Panc1 (cell line): ENCODE measurements at regions not wholly inside any gene's neighbourhood (a gene's known extent, or its start where the extent isn't known, plus 50 kb on each side); places are given as distances from the start of the nearest gene placed in this dataset.
"Not testable (repeated sequence)": the region's sequence is repeated elsewhere in the genome, so short reads cannot be mapped to it uniquely, and the experiment has no call there.

Experiments used
- ATAC-seq: fragments of 200-7000 bp; cut with Tn5 transposase; 2 replicates; pipeline ENCODE4 v1.9.1; 2020; ENCODE audit warnings: mild to moderate bottlenecking, moderate library complexity
- BruUV-seq: library from RNA; stranded (reverse); fragments of 400-500 nt; replicated peaks from 2 replicates; lab custom pipeline; 2021; lab: Mats Ljungman, UMichigan
- CTCF ChIA-PET: fragments of 300-600 bp; sonication (Branson Sonifier 250); formaldehyde crosslinking; loops from one replicate; lab custom pipeline; 2022; ENCODE audit warnings: antibody characterized with exemption; lab: Charles Lee
- POLR2A ChIA-PET: fragments of 300-600 bp; sonication (Branson Sonifier 250); formaldehyde crosslinking; loops from one replicate; lab custom pipeline; 2022; ENCODE audit warnings: antibody characterized with exemption; lab: Charles Lee
- DNase-seq: peaks from one replicate; pipeline ENCODE4 v3.0.0-alpha.2; 2010; ENCODE audit warnings: low read depth, low spot score
- H3K27ac ChIP-seq: 2 replicates; pipeline ENCODE4 v1.5.1; 2011; ENCODE audit warnings: mild to moderate bottlenecking, low read length, inconsistent platforms
- H3K27me3 ChIP-seq: fragments of 200-500 bp; sonication (Bioruptor generic); 2 replicates; pipeline ENCODE4 v1.6.0; 2014; ENCODE audit warnings: low read length, inconsistent platforms; ENCODE audit not compliant: control insufficient read depth, insufficient read depth
- H3K36me3 ChIP-seq: fragments of 200-500 bp; sonication (Bioruptor generic); 2 replicates; pipeline ENCODE4 v1.5.1; 2014; ENCODE audit warnings: inconsistent platforms, mild to moderate bottlenecking, low read length, moderate library complexity; ENCODE audit not compliant: control insufficient read depth, insufficient read depth
- H3K4me1 ChIP-seq: 2 replicates; pipeline ENCODE4 v1.5.1; 2011; ENCODE audit warnings: inconsistent platforms, mild to moderate bottlenecking, low read length, moderate library complexity; ENCODE audit not compliant: control insufficient read depth, insufficient read depth
- H3K4me3 ChIP-seq, 2 experiments: 2 replicates each; pipeline ENCODE4 v1.5.1; 2011 to 2012; ENCODE audit warnings: low read depth in 2 of 2, low read length in 2 of 2, mild to moderate bottlenecking in 2 of 2, inconsistent platforms in 1 of 2, moderate library complexity in 1 of 2
- H3K9me3 ChIP-seq: fragments of 200-500 bp; sonication (Bioruptor generic); 2 replicates; pipeline ENCODE4 v1.5.1; 2014; ENCODE audit warnings: low read depth, mild to moderate bottlenecking, inconsistent platforms, low read length, moderate library complexity; ENCODE audit not compliant: control insufficient read depth, insufficient read depth
- CTCF ChIP-seq: fragments of 450-650 bp; IDR thresholded peaks from 2 replicates; pipeline ENCODE4 v1.5.1; 2017; ENCODE audit warnings: mild to moderate bottlenecking
- POLR2AphosphoS5 ChIP-seq: IDR thresholded peaks from 2 replicates; pipeline ENCODE4 v1.6.1; 2012; ENCODE audit warnings: mild to moderate bottlenecking, low read depth, low read length, moderate library complexity
- REST ChIP-seq, 2 experiments: IDR thresholded peaks; 2 replicates each; pipeline ENCODE4 v1.6.1; 2011 to 2012; ENCODE audit warnings: low read depth in 2 of 2, control low read depth in 1 of 2, low read length in 1 of 2, mild to moderate bottlenecking in 1 of 2, moderate library complexity in 1 of 2; ENCODE audit not compliant: insufficient read depth in 1 of 2
- SIN3A ChIP-seq: IDR thresholded peaks from 2 replicates; pipeline ENCODE4 v1.6.1; 2012; ENCODE audit warnings: low read depth, mild to moderate bottlenecking, low read length, moderate library complexity, borderline replicate concordance; ENCODE audit not compliant: insufficient read depth
- TCF7L2 ChIP-seq: IDR thresholded peaks from 2 replicates; pipeline ENCODE4 v1.6.1; 2011; ENCODE audit warnings: mild to moderate bottlenecking, low read depth, low read length, inconsistent platforms
- in situ Hi-C: cut with HindIII; loops from 2 replicates; pipeline ENCODE4 v1.10.0; 2016; ENCODE audit warnings: low sequenced_read_pairs, low pct_unique_long_range_greater_than_20kb
- intact Hi-C: fragments of 100-400 bp; cut with micrococcal nuclease; formaldehyde crosslinking; loops from one replicate; pipeline ENCODE4 v1.10.0; 2022; ENCODE audit not compliant: unreplicated experiment

- H3K27ac ChIP-seq = no peak overlapping the region
- in situ Hi-C loops = no loop called here
- ChIA-PET POLR2A (no interaction called here), CTCF (no interaction called here)
- ATAC-seq (no peak), DNase-seq (no peak)
- no peaks in the 10 kb centered on the region for H3K36me3 ChIP-seq
- H3K27me3 ChIP-seq = no peaks in the 10 kb centered on the region
- intact Hi-C loops = no loop called here
- peaks cover 4% of the 10 kb centered on the region for H3K4me1 ChIP-seq
- TF ChIP-seq SIN3A (no peak), POLR2AphosphoS5 (no peak), CTCF (no peak), REST (IDR thresholded peaks at IDR 0.05; ENCODE audit: insufficient read depth in 1 of 2, low read depth in 2 of 2, low read length in 1 of 2) (no peak), TCF7L2 (no peak)
- no TSS peak for BruUV-seq
- no peak overlapping the region for H3K4me3 ChIP-seq
- H3K9me3 ChIP-seq = no peaks in the 10 kb centered on the region
Observed at GRCh38 chr3:150271591-150271960, 136.5 kb upstream of the TSC22D2 start.

- Histone ChIP-seq H3K4me1 (peaks cover 4% of the 10 kb centered on the region), H3K4me3 (no peak overlapping the region), H3K27ac (no peak overlapping the region), H3K9me3 (no peaks in the 10 kb centered on the region), H3K36me3 (no peaks in the 10 kb centered on the region), H3K27me3 (no peaks in the 10 kb centered on the region)
- intact Hi-C loops = no loop called here
- DNase-seq = no peak
- ATAC-seq = no peak
- TF ChIP-seq TCF7L2 = 0 out of 2 replicates have a peak, but pooled peaks have one; percentile 26
- TF ChIP-seq POLR2AphosphoS5 = no peak
- BruUV-seq = no TSS peak
- CTCF ChIA-PET = no interaction called here
- in situ Hi-C loops = no loop called here
- POLR2A ChIA-PET = interaction anchor here (0.6 kb wide), 1 partner anchor 13 kb away, joined by 3 read pairs; no protein-coding TSS in a partner anchor
Observed at GRCh38 chr3:150270883-150271590, 137.1 kb upstream of the TSC22D2 start.

GRCh38 chr3:150270444-150270843 is 137.7 kb upstream of the TSC22D2 start:
- H3K4me1 ChIP-seq, DNase-seq, POLR2A ChIA-PET, ATAC-seq, H3K9me3 ChIP-seq, H3K27ac ChIP-seq, BruUV-seq, intact Hi-C loops, in situ Hi-C loops, H3K36me3 ChIP-seq, CTCF ChIA-PET, H3K4me3 ChIP-seq, H3K27me3 ChIP-seq: not testable (repeated sequence)
